GM18502 (cell line): ENCODE measurements at regions not wholly inside any gene's neighbourhood (a gene's known extent, or its start where the extent isn't known, plus 50 kb on each side); places are given as distances from the start of the nearest gene placed in this dataset.

Experiments
- ATAC-seq: cut with Tn5 transposase; IDR thresholded peaks from one replicate; pipeline ENCODE4 v1.9.1; 2021; ENCODE audit warnings: mild to moderate bottlenecking; ENCODE audit not compliant: unreplicated experiment, poor library complexity

DNA sequence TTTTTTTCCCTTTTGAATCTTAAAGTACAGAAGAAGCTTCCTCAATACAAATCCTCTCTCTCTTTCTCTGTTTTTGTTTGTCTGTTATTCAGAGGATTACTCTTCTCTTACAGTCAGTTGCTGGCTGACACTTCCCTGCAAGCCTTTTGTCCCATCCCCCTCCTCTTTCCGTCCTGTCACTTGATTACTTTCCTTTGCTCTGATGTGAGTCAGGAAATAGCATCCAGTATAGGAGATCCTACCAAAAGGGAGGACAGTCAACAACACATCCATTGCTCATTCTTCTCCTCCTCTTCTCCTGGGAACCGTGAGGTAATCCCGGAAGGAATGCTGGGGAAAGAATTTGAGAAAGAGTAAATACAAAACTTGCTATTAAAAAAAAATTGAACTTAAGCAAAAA is 79.3 kb upstream of the SCN7A start:
- no peak for ATAC-seq

DNA sequence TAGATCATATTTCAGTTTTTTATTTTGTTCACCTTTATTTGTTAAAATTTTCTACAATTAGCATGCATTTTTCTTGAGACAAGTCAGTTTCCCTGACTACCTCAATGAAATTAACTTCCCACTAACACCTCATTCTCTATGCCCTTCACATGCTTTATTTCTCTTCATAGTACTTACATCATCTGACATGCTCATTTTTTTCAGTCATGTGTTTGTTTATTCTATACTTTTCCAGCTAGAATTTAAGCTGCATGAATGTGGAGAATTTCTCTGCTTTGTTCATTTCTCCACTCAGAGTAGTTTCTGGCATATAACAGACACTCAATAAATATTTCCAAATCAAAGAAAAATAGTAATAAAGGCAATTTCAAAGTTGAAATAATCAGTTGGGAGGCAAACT is 78.9 kb upstream of the SCN7A start:
- no peak for ATAC-seq

DNA sequence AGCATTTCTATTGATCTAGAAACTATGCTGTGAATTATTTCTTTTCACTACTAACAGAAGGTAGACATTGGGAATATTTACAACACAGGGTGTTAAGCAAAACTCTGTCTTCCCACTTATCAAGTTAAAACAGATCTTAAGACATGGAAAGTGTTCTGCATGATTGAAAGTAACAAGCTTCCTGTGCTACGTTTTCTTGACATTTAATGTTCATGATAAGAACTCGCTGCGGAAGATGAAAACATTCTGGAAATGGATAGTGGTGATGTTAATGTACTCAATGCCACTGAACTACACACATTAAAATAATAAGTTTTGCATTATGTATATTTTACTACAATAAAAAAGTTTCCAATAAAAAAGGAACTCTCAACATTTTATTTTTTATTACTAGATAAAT is 74.4 kb upstream of the SCN7A start:
- no peak for ATAC-seq

DNA sequence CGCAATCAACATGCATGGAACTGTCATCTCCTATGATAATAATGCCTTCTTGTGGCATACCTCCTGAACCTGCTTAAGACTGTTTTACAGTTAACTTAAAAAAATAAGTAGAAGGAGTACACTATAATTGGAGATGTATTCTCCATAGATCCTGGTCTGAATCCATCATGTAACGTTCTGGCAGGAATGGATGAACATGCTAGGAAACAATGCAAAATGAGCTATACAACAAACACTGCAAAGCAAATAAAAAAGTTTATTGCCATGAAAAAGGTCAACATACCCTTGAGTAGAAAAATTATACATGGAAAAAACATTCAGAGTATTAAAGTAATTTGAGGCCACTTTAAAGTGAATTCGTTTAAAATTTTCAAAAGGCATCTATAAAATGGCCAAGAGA is 71.5 kb upstream of the SCN7A start:
- ATAC-seq, result no peak

DNA sequence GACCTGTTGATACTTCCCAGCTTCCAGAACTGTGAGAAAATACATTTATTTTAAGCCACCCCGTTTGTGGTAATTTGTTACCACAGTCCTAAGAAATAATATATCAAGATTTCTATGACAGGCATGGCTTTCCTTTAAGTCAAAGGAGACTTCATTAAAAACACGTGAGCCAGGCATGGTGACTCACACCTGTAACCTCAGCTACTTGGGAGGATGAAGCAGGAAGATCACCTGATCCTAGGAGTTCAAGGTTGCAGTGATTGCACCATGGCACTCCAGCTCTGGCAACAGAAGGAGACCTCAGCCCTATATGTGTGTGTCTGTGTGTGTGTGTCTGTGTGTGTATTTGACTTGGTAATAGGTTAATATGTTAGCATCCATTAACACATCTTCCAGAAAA is 69.8 kb upstream of the SCN7A start:
- no peak for ATAC-seq

DNA sequence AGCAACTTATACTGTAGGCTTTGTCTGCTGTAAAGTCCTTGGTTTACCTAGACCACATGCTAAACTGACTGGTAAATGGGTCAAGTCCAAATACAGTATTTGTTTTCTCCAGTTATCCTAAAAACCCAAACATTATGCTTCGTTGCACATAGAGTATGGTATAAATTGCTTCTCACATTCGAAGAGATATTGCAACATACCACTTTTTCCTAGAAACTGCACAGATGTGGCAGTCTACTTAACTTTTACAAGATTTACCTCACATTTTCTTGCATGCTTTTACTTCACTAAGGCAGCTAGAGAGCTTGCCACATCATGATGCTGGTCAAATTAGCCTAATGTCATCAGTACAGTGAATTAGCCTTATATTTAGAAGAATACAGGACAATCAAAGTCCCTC is 66.0 kb upstream of the SCN7A start:
- no peak for ATAC-seq

DNA sequence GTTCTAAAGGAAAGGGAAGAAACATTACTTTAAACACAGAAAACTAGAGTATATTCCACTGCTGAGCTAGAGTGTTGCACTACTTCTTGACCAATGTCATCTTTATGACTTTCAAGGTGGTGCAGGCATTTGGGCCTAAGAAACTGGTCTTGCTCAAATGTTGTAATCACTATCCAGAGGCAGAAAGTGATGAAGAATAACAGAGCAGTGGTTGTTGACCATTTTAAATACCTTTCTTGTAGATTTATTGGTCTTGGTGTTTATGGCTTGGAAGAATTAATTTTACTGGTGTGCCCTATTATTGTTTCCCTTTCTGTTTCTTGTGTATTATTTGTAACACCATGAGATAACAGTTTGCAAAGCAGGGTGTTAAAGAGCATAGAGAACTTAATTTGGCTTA is 56.9 kb upstream of the SCN7A start:
- ATAC-seq, result no peak

DNA sequence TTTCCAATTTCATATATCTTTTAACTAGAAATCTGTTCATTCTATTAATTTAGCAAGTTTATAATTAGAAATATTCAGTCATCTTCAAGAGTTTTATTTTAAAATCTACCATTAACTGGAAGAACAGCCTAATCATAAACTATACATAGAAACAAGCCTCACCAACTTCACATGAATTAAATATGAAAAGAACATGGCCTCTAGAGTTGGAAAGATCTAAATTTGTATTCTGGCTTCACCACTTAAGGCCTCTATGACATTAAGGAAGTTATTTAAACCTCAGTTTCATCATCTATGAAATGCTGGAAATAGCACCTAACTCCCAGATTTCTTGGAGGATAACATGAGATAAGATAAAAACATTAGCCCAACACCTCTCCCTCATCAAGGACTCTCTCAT is 51.4 kb upstream of the SCN7A start:
- ATAC-seq, result no peak
